Head of caudate nucleus (tissue), 42 donors: ENCODE measurements at regions not wholly inside any gene's neighbourhood (a gene's known extent, or its start where the extent isn't known, plus 50 kb on each side); places are given as distances from the start of the nearest gene placed in this dataset.
"Not testable (repeated sequence)": the region's sequence is repeated elsewhere in the genome, so short reads cannot be mapped to it uniquely, and the experiment has no call there.

Experiments used
- DNase-seq, 42 donors: peaks; one replicate each; pipeline versions ENCODE4 v3.0.0 to v3.0.0-alpha.2; 2020 to 2021; ENCODE audit warnings: mixed read lengths in 7 of 42
- intact Hi-C: fragments of 100-400 bp; cut with DNase I; formaldehyde crosslinking; loops from one replicate; pipeline ENCODE4 v1.15.0; 2022

- DNase-seq: no peak
- intact Hi-C loops: no loop called here
Observed at GRCh38 chr1:65568285-65568684, 147.8 kb downstream of the LEPR start.

GRCh38 chr1:65572701-65573421 is 152.4 kb downstream of the LEPR start:
- no peak for DNase-seq
- intact Hi-C loops: no loop called here

DNA sequence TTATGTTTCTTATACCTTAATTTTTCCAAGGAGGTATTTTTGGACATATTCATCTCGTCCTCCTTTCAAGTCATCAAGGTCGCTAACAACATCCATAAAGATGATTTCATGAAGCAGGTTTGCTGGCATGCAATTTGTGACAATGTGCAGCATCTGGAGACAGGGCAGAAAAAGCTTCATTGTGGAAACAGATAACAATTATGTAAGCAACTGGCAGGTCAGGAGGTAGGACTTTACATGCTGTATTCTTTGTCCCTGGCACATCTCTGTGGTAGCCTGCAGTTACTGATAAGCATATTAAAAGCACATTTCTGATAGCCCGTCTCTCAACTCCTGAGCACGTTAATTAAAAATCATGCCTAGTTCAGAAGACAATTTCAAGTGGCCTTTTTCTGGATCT is 156.8 kb downstream of the LEPR start:
- intact Hi-C loops: no loop called here
- DNase-seq: no peak

GRCh38 chr1:65577982-65578381 is 157.5 kb downstream of the LEPR start:
- DNase-seq, intact Hi-C loops: not testable (repeated sequence)

DNA sequence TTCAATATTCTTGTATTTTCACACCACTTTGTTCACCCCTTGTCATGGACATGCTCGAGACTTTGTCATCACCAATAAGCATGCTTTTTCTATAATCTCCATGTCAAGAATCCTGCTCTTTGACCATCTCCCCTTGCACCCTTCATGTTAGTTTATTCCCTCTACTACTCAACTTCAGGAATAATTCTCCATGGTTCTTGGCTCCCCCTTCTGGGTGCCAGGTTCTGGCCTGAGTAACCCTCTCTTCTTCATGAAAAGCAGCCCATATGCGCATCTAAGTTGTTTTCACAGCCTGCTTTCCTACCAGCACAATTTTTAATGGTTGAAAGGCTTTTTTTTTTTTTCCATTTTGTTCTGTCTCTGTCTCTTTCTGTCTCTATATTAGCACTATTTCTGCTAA is 160.7 kb downstream of the LEPR start:
- no peak for DNase-seq
- intact Hi-C loops: no loop called here

DNA sequence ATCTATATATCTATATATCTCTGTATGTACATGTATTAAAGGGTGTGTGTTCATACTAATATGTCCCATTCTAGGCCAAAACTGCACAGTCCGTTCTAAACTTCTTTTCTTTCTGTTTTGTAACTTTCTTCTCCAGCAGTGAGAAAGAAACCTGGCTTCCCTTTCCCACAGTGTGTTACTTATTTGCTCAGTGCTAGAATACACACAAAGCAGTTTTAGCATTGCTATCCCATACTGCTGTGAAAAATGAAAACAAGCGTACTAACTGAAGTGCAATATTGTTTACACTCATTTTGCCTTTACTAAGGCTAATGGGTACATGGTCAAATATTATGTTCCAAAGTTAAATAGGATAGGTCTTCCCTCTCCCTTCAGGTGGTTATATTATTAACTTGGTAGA is 163.9 kb downstream of the LEPR start:
- no peak for DNase-seq
- intact Hi-C loops: no loop called here

DNA sequence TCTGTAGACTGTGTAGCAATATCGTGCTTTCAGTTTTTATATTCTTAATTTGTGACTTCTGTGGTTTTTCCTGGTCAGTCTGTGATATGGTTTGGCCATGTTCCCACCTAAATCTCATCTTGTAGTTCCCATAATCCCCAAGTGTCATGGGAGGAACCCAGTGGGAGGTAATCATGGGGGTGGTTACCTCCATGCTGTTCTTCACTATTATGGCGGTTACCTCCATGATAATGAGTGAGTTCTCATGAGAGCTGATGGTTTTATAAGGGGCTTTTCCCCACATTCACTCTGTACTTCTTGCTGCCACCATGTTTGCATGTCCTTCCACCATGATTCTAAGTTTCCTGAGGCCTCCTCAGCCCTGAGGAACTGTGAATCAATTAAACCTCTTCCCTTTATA is 169.8 kb downstream of the LEPR start:
- intact Hi-C loops: no loop called here

DNA sequence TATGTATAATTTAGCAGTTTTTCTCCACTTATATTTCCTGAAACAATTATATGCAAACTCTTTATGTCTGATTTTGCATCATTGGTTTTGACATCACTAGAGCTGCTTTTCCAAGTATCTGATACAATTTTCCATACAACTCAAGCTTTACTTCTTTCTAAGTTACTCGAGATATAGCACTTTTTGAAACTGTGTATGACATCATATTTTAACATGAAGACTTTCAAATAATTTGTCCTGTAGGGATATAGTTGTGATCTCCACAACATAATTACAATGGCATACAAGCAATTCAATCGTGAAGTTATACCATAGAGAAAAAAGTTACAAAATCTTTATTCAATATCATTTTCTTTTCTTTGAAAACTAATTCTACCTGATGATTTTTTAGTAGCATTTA is 173.0 kb downstream of the LEPR start:
- intact Hi-C loops: no loop called here

More for the DNA sequence above, 169.8 kb downstream of the LEPR start:
- no peak for DNase-seq

DNA sequence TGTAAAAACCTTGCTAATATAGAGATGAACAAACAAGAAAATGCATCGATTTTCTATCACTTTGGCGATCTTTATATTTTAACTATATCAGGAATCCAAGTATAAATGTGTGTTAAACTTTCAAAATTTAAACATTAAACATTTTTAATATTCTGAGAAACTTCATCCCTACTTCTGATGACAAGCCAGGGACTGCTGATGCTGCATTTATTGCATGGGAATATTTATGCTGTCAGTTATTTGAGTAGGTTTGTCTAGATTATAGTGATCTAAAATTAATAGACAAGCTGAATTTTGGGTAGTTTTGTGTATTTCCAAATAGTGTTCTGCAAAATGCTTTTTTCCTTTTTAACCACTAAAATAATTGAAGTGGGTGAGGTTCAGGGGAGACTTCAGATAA is 175.3 kb downstream of the LEPR start:
- DNase-seq: no peak
- intact Hi-C loops: no loop called here

More for the DNA sequence above, 173.0 kb downstream of the LEPR start:
- no peak for DNase-seq

DNA sequence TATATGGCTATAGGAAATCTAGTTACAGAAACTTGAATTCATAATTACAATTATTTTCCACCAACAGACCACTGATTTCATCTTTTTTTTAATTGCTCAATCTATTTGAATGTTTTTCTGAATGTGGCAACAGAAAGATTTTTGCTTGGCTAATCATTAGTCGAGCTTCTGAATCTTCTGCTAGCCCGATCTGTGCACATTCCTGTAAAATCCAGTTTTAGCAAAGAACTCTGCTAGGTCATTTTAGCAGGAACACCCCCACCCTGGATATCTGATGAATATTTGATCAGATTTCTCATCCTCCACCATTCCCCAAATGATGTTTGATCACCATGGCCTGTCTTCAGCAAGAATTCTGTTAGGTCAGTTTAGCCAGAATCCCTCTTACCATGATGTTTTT is 176.3 kb downstream of the LEPR start:
- intact Hi-C loops: no loop called here

DNA sequence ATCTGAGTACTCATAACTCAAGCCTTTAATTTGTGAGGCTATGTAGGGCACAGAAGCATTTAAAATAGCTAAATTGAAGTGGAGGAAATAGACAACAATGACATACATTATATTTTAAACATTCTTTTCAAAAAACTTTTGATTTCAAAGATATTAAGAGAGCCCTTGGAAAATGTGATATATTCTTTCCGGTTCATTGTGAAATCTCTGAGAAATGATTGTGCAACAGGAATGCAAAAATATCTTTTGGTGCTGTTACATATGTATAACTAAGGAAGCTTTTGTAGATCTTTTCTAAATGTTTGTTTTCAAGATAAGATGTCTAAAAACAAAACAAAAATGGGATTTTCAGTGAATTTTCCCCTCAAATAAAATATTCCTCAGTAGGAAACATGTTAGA is 185.2 kb downstream of the LEPR start:
- DNase-seq: no peak
- intact Hi-C loops: no loop called here

More for the DNA sequence above, 176.3 kb downstream of the LEPR start:
- DNase-seq: no peak

GRCh38 chr1:65606426-65606825 is 186.0 kb downstream of the LEPR start:
- intact Hi-C loops: no loop called here

DNA sequence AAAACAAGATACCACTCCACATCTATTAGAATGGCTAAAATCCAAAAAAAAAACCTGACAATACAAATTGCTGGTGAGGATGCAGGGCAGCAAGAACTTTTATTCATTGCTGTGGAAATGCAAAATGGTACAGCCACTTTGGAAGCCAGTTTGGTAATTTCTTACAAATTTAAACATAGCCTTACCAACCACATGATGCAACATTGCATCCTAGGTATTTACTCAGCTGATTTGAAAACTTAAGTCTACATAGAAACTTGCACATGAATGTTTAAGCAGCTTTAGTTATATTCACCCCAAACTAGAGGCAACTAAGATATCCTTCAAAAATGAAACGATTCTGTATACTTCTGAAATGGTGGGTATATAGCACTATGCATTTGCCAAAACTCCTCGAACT is 178.8 kb upstream of the PDE4B start:
- intact Hi-C loops: no loop called here
- no peak for DNase-seq

More at GRCh38 chr1:65606426-65606825, 186.0 kb downstream of the LEPR start:
- DNase-seq: no peak

DNA sequence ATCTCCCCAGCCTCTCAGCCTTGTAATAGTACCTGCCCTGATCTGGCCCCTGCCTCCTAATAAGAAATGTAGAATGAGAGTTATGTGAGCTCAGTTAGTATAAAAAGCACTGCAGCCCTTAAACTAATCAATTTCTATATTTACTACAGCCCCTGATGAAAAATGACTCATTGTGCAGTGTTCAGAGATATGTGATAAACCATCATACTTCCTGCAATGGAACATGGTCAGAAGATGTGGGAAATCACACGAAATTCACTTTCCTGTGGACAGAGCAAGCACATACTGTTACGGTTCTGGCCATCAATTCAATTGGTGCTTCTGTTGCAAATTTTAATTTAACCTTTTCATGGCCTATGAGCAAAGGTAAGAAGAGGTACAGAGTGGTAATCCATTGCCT is 176.8 kb upstream of the PDE4B start:
- no peak for DNase-seq
- intact Hi-C loops: no loop called here

GRCh38 chr1:65621721-65622120 is 171.0 kb upstream of the PDE4B start:
- intact Hi-C loops, DNase-seq: not testable (repeated sequence)

GRCh38 chr1:65623895-65624294 is 168.8 kb upstream of the PDE4B start:
- intact Hi-C loops: no loop called here
- DNase-seq: no peak

GRCh38 chr1:65625528-65625927 is 167.2 kb upstream of the PDE4B start:
- intact Hi-C loops: no loop called here
- no peak for DNase-seq

DNA sequence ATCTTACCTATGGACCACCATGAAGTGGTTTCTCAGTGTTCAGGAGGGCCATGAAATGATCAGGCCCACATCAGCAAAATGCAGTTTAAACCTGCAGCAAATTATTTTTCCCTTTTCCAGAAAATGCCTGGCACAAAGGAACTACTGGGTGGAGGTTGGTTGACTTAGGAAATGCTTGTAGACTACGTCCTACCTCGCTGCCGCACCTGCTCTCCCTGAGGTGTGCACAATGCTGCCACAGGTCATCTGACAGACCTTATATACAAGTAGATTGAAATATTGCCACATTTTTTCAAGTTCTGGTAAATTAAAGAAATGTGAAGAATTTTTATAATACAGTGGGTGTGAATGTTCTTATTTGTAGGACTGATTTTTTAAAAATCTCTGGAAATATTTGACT is 166.7 kb upstream of the PDE4B start:
- no peak for DNase-seq
- intact Hi-C loops: no loop called here

DNA sequence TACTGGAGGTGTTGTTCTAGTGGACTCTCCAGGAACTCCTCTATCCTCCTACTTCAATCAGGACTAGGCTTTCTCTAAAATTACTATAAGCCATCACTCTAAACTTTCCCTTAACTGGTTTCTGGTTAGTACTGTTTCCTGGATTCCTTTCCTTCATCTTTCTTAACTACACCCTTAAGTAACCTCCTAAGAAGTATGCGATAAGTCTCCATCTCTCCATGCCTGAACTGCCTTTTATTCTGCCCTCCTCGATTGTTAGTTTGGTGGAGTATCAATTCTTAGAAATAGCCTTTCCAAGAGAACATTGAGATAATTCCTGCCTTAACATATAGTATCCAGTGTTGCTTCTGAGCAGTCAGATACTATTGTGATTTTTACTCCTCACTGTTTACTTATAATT is 162.9 kb upstream of the PDE4B start:
- no peak for DNase-seq
- intact Hi-C loops: no loop called here

- DNase-seq: no peak
- intact Hi-C loops: no loop called here
Observed at GRCh38 chr1:65630855-65631254, 161.8 kb upstream of the PDE4B start.

DNA sequence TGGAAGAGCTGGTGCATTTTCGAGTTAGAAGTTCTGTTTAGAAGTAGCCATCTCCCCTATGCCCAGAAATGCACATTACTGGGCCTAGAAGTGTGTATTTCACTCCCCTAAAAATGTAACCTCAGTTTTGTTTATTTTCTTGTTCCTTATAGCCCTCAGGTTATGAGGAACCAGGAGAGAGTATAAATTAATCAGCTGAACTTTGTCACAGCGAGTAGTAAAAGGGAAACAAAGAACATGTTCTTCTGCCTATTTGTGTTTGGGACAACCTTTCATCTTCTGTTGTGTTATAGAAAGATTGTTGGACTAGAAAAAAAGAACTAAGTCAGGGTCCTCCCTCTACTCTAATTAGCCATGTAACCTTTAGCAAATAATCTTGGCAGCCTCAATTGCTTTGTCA is 160.5 kb upstream of the PDE4B start:
- intact Hi-C loops: no loop called here
- no peak for DNase-seq

DNA sequence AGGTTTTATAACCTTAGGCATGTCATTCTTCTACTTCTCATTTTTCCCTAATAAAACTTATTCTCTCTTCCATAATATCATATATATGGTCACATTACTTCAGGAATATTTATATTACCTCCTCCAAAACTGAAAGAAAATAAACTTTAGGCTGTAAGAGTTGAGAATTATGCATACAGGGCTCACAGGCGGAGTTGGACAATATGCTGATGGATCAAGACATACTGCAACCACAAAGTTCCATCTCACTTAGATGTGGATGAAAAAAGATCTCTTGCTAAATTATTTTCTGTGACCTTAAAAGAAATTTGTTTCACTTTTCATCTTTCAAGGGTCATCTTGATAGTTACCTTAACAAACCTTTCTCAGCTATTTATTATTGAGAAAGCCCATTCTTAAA is 152.6 kb upstream of the PDE4B start:
- intact Hi-C loops: no loop called here

More for the DNA sequence above, 152.6 kb upstream of the PDE4B start:
- no peak for DNase-seq
